Stimulated activated CD4-positive, alpha-beta T cell treated with anti-CD3 and anti-CD28 coated beads, Interleukin-1b, Interleukin-23, amount 100 ng/mL, for 4 hours (primary cell): ENCODE measurements at regions not wholly inside any gene's neighbourhood (a gene's known extent, or its start where the extent isn't known, plus 50 kb on each side); places are given as distances from the start of the nearest gene placed in this dataset.
"Not testable (repeated sequence)": the region's sequence is repeated elsewhere in the genome, so short reads cannot be mapped to it uniquely, and the experiment has no call there.

Experiments used
- DNase-seq, 2 donors: peaks; one replicate each; pipeline ENCODE4 v3.0.0-alpha.2; 2020; ENCODE audit warnings: low read depth in 2 of 2

GRCh38 chr16:29258946-29259634 is 147.4 kb downstream of the NPIPB11 start:
- DNase-seq, result not testable (repeated sequence)

DNA sequence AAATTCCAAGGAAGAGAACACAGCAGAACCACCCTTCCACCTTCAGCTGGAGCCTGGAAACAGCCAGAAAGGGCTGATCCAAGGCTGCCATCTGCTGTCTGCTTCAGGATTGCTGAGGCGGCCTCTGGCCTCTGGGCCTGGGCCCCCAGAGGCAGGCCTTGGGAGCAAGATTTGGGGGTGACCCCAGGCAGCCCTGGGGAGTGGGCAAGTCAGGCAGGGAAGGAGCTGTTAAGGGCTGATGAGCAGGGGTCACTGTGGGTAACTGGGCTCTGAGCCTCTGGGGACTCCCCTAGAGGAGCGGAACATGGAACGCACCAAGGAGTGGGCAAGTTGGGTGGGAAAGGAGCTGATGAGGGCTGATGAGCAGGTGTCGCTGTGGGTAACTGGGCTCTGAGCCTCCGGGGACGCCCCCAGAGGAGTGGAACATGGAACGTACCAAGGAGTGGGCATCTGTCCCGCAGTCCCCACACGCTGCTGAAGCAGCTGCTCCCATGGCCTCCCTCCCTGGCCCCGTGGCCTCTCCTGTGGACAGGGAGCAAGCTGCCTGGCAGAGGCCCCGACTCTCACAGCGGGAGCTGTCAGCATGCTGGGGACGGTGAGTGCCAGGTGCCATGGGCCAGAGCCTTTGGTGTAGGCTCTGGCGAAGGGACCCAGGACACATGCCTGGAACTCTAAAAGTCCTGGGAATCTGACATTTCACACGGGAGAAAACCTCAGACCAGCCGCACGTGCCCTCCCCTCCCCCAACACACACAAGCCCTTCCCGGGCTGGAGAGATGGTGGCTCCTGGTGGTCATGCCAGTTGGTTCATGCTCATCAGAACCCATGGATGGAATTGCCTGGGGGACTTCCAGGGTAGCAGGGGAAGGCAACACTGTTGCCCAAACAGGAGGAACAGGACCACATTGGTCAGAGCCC is 148.8 kb downstream of the NPIPB11 start:
- not testable (repeated sequence) for DNase-seq

GRCh38 chr16:29256501-29256981 is 150.0 kb downstream of the NPIPB11 start:
- no peak for DNase-seq

GRCh38 chr16:29255957-29256356 is 150.6 kb downstream of the NPIPB11 start:
- DNase-seq, result not testable (repeated sequence)

DNA sequence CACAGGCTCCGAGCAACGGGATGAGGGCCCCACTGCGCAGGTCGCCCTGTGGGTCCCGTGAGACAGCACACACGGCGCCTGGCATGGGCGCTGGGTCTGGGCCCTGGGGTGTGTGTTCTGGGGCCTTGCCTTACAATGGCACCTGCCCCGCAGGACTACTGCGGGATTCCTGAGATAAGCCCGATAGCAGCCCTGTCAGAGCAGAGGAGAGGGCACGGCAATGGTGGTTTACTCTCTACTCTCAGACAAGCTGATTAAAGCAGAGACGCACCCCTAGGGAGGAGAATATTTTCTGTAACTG is 151.1 kb downstream of the NPIPB11 start:
- DNase-seq, result not testable (repeated sequence)

DNA sequence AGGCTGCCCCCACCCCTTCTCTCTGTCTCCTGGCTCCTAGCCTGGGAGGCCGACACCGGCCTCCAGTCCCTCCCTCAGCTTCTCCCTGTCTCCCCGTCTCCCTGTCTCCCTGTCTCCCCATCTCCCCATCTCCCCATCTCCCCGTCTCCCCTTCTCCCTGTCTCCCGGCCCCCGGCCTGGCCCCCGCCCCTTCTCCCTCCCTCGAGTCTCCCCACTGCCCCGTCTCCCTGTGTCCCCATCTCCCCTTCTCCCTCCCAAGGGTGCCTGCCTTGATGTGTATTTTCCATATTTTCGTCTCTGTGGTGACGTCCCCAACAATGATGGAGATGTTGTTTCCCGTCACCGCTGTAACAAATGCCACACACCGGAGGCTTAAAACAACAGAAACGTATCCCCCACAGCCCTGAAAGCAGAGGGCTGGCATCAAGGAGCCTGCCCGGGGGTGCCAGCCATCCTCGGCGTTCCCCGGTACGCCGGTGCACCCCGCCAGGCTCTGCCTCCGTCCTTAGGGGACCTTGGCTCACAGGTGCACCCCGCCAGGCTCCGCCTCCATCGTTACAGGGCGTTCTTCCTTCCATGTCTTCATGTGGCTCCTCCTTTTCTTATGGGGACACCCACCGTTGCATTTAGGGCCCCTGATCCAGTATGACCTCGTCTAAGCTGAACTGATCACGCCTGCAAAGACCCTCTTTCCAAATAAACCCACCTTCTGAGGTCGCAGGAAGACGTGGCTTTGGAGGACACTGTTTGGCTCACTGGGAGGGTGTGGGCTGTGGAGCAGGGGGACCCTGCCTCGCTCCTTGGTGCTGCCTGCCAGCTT is 151.6 kb downstream of the NPIPB11 start:
- no peak for DNase-seq

- not testable (repeated sequence) for DNase-seq
Measured at GRCh38 chr16:29253716-29254590, 152.6 kb downstream of the NPIPB11 start.

DNA sequence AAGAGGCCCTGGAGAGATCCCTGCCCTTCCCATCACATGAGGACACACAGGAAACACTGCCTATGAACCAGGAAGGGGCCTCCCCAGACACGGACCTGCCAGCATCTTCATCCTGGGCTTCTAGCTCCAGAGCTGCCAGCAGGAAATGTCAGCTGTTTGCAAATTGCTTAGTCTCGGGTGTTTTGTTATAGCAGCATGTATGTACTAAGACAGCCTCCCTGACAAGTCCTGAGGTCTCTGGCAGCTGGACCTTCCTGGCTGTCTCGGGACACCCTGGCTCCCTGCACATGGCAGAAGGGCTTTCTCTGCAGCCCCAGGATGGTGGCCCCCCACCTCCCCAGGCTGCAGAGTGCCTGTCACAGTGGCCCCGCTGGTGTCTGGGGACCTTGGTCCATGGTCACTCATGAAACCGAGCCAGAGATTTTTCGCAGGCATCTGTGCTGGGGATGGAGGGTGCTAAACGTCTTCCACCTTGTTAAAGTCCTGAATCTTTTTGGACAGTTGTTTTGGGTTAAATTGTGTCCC is 153.4 kb downstream of the NPIPB11 start:
- not testable (repeated sequence) for DNase-seq

- DNase-seq, result not testable (repeated sequence)
Measured at GRCh38 chr16:29252311-29252710, 154.2 kb downstream of the NPIPB11 start.

DNA sequence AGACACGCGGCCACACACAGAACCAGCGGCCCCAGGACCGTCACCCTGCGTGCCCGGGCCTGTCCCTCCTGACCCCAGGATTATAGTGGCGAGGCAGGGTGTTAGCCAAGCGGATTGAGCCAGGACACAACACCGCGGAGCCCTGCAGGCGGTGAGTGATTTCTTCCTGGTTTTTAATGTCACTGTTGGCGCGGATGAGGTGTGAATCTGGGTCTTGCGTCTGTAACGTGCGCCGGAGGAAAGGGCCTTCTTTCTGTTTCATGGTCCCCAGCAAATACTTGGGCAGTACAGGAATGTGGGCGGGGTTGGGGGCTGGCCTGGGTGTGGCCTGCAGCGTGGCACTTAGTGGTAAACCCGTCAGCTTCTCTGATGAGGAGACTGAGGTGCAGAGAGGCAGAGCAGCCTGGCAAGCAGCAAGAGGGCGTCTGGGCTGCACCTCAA is 154.9 kb downstream of the NPIPB11 start:
- not testable (repeated sequence) for DNase-seq

GRCh38 chr16:29250923-29251434 is 155.5 kb downstream of the NPIPB11 start:
- not testable (repeated sequence) for DNase-seq

DNA sequence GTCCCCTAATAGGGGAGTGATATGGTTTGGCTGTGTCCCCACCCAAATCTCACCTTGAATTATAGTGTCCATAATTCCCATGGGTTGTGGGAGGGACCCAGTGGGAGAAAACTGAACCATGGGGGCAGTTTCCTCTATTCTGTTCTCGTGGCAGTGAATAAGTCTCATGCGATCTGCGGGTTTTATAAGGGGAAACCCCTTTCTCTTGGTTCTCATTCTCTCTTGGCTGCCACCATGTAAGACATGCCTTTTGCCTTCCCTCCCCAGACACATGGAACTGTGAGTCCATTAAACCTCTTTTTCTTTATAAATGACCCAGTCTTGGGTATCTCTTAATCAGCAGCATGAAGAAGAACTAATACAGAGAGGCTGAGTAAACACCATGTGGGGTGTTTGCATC is 156.0 kb downstream of the NPIPB11 start:
- not testable (repeated sequence) for DNase-seq

GRCh38 chr16:29248940-29249318 is 157.6 kb downstream of the NPIPB11 start:
- DNase-seq, result not testable (repeated sequence)

DNA sequence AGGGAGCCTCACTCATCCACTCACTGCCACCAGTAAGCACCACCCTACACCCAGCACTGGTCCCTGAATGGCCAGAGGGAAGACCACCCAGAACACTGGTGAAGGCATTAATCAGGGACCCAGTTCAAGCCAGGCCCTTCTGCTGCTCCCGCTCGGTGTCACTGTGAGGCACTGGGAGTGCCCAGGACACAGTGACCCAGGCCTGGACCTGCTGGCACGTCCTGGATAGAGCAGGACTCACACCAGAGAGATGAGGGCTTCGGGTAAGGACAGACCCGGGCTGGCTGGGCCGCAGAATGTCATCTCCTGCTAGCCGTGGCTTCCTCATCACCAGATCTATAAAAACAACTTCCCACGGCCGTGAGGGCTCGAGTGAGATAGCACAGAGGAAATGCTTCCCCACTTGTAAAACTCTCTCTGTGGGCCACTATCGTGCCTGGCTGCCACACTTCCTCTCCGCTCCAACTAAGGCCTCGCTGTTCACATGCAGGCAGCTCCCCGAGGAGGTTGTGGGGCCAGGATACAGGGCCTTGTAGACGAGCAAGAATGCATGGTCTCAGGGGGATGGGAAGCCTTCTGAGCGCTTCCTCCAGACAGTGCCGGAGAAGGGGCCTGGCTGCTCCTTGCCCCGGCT is 158.1 kb downstream of the NPIPB11 start:
- DNase-seq, result not testable (repeated sequence)

DNA sequence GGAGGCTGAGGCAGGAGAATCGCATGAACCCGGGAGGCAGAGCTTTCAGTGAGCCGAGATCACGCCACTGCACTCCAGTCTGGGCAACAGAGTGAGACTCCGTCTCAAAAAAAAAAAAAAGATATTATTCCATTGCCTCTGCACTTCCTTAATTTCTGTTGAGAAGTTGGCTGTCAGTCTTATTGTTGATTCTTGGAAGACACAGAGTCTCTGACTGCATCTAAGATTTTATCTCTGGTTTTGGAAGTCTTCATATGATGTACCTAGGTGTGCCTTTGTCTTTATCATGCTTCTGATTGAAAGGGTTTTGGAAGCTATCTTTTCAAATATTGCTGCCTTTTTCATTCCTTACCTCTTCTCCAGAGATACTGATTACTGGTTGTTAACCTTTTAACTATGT is 160.4 kb downstream of the NPIPB11 start:
- not testable (repeated sequence) for DNase-seq

DNA sequence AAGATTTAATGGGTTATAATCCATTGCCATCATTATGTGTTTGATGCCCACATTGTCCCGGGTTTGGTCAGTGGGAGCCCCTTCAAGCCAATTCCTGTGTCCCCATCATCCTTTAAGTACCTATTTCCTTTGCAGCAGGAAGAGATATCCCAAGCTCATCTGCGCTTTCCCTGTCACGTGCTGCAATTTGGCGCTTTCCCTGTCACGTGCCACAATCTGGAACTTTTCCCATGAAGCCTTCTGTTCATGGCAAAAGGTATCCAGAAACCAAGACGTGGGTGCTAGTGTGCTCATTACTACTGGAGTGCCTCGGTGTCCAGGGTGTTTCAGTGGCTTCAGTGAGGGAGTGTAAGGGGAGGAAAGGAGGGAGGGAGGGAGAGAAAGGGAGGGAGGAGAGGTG is 168.5 kb downstream of the NPIPB11 start:
- no peak for DNase-seq

DNA sequence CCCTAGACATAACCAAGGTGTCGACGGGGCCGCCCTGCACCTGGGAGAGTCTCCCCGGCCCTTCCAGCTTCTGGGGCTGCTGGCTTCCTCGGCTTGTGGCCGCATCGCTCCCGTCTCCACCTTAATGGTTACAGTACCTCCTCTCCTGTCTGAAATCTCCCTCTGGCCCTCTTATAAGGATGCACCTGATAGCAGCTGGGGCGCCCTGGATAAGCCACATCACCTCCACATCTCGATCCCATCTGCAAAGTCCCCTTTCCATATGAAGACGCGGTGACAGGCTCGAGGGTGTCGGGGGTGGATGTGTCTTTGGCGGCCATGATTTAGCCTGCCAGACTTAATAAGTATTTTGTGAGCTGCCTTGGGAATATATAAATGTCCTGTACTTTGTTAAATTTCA is 169.0 kb downstream of the NPIPB11 start:
- DNase-seq, result not testable (repeated sequence)

DNA sequence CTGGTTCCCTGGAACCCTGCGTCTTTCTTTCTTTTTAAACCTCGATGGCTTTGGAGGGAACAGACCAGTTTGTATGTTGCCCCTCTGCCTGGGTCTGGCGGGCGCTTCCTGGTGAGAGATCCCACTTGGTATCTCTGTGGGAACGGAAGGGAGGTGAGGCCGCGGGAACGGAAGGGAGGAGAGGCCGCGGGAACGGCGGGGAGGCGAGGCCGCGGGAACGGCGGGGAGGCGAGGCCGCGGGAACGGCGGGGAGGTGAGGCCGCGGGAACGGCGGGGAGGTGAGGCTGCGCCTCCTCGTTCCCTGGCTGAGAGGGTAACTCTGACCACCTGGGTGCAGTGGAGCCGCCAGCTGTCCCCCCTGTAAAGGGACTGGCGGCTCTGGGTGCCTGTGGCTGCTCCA is 169.5 kb downstream of the NPIPB11 start:
- not testable (repeated sequence) for DNase-seq

- not testable (repeated sequence) for DNase-seq
Measured at GRCh38 chr16:29235836-29236370, 170.6 kb downstream of the NPIPB11 start.
